Spleen (tissue), 11 donors: ENCODE measurements at regions not wholly inside any gene's neighbourhood (a gene's known extent, or its start where the extent isn't known, plus 50 kb on each side); places are given as distances from the start of the nearest gene placed in this dataset.

ENCODE experiments used
- DNase-seq: peaks from one replicate; pipeline ENCODE4 v3.0.0-alpha.2; 2020
- H3K27ac ChIP-seq, 8 donors: fragments of 200-600 bp; sonication (generic) in 7 of 8; 1 replicate in 4 of 8; 2 replicates in 4 of 8; pipeline versions ENCODE4 v1.5.0 to v1.8.0; 2016 to 2021; ENCODE audit warnings: inconsistent platforms in 4 of 8, mild to moderate bottlenecking in 4 of 8, moderate library complexity in 1 of 8
- H3K27me3 ChIP-seq, 7 donors: fragments of 200-600 bp; sonication (generic) in 6 of 7; replicated peaks in 1 of 7; 1 replicate in 4 of 7; 2 replicates in 3 of 7; pipeline versions ENCODE4 v1.5.0 to v1.8.0; 2016 to 2021; ENCODE audit warnings: inconsistent platforms in 3 of 7, mild to moderate bottlenecking in 1 of 7
- H3K36me3 ChIP-seq, 6 donors: fragments of 200-600 bp; sonication (generic) in 5 of 6; 1 replicate in 4 of 6; 2 replicates in 2 of 6; pipeline versions ENCODE4 v1.5.0 to v1.8.0; 2016 to 2021; ENCODE audit warnings: inconsistent platforms in 2 of 6
- H3K4me1 ChIP-seq, 6 donors: fragments of 200-600 bp; sonication (generic) in 5 of 6; 1 replicate in 3 of 6; 2 replicates in 3 of 6; pipeline versions ENCODE4 v1.5.0 to v1.8.0; 2016 to 2021; ENCODE audit warnings: inconsistent platforms in 3 of 6
- H3K4me3 ChIP-seq, 8 donors: fragments of 200-600 bp; sonication (generic) in 7 of 8; 1 replicate in 4 of 8; 2 replicates in 4 of 8; pipeline versions ENCODE4 v1.5.0 to v1.8.0; 2016 to 2021; ENCODE audit warnings: inconsistent platforms in 4 of 8, mild to moderate bottlenecking in 4 of 8, moderate library complexity in 2 of 8
- H3K9me3 ChIP-seq, 8 donors: fragments of 200-600 bp; sonication (generic) in 7 of 8; 1 replicate in 4 of 8; 2 replicates in 4 of 8; pipeline versions ENCODE4 v1.5.0 to v1.8.0; 2016 to 2021; ENCODE audit warnings: inconsistent platforms in 4 of 8
- POLR2A ChIP-seq, 3 donors: fragments of 450-650 bp; IDR thresholded peaks; one replicate each; pipeline ENCODE4 v1.5.1; 2017; ENCODE audit warnings: antibody characterized with exemption in 3 of 3, mild to moderate bottlenecking in 1 of 3
- POLR2AphosphoS5 ChIP-seq, 3 donors: sonication (generic); formaldehyde crosslinking; IDR thresholded peaks; one replicate each; pipeline ENCODE4 v1.5.1; 2017; ENCODE audit warnings: antibody characterized with exemption in 3 of 3
- WGBS, 5 donors: extraction: QIAGEN DNeasy Blood & Tissue Kit in 3 of 5; methylation state at CpG; one replicate each; pipeline versions ENCODE4 v1.1.5 to v1.1.7; 2013 to 2018; 5-methylcytosine and 5-hydroxymethylcytosine counted together
- intact Hi-C: fragments of 100-400 bp; cut with DNase I; formaldehyde crosslinking; loops from one replicate; pipeline ENCODE4 v1.15.0; 2023; ENCODE audit warnings: low total_unique reads
- TF ChIP-seq, protein P1 (sequence below), 11 experiments: fragments of 200-600 bp in 7 of 11; fragments of 450-650 bp in 4 of 11; sonication (generic) in 4 of 11; IDR thresholded peaks in 8 of 11; conservative IDR thresholded peaks in 3 of 11; 1 replicate in 7 of 11; 2 replicates in 4 of 11; pipeline versions ENCODE4 v1.4.0 to v1.8.0; 2016 to 2021; ENCODE audit warnings: antibody characterized with exemption in 11 of 11, inconsistent platforms in 4 of 11, mild to moderate bottlenecking in 1 of 11
- donor health status: healthy with polysubstance abuse.
- donor health status: DM: no; HTN: no; CAD: no; lungs with moderate emphysema.
- donor health status: DM: no; HTN: no; CAD: no.
- donor health status: Bipolar disorder and iron deficiency.
- donor health status: healthy.
- donor health status: DM: no; HTN: no; CAD: no.
- donor health status: DM: yes; HTN: yes; CAD: no.

DNA sequence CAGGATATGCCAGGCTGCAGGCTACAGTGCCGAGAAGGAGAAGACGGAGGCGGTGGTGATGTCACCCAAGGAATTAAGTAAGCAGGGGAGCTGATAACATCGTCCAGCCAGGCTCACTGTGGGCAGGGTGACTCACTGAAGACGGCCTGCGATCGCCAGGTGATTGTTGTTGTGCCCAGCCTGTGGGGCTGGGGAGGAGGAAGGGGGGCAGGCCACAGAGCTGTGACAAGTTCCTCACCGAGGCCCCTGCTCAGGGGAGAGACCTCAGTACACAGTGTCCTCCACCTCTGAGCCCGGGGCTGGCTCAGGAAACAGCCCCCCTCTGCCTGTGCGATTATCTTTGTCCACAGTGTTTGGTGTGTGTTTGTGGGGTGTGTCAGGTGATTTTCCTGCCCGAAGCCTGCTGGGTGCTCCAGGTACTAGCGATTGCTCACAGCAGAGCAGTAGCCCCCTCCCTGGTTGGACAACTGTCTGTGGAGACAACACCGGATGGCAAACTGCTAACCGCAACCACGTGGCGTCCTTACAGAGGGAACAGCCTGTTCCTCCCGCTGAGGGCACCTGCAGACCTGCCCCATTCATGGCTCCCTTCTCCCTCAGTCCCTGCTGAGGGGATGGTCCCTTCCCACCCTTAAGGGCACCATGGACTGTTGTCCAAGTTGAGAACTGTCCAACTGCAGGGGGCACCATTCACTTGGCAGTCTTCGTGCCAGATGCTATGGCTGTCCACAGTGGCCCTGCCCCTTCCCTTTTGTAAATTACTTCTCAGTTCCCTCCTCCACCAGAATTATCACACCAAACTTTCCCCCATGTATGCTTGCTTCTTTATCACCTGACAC lies 95.1 kb downstream of the ZFP36L2 start:
- 15 to 28% (median 23%) methylated on average over 12 to 18 of the region's 18 CpGs for WGBS, 5 donors
- TF ChIP-seq POLR2AphosphoS5 (IDR thresholded peaks at IDR 0.05) (peak; percentile 91 to 97 (median 93)), POLR2A (IDR thresholded peaks at IDR 0.05) (peak in 1 of 3 donors; percentile 10)
- TF ChIP-seq, protein P1, sequence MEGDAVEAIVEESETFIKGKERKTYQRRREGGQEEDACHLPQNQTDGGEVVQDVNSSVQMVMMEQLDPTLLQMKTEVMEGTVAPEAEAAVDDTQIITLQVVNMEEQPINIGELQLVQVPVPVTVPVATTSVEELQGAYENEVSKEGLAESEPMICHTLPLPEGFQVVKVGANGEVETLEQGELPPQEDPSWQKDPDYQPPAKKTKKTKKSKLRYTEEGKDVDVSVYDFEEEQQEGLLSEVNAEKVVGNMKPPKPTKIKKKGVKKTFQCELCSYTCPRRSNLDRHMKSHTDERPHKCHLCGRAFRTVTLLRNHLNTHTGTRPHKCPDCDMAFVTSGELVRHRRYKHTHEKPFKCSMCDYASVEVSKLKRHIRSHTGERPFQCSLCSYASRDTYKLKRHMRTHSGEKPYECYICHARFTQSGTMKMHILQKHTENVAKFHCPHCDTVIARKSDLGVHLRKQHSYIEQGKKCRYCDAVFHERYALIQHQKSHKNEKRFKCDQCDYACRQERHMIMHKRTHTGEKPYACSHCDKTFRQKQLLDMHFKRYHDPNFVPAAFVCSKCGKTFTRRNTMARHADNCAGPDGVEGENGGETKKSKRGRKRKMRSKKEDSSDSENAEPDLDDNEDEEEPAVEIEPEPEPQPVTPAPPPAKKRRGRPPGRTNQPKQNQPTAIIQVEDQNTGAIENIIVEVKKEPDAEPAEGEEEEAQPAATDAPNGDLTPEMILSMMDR (IDR thresholded peaks at IDR 0.05 in 8 of 11, conservative IDR thresholded peaks at IDR 0.05 in 3 of 11): peak in 10 of 11 experiments; percentile 58 to 91 (median 81)
- Histone ChIP-seq H3K4me1 (peaks cover 79 to 100% (median 93%) of the 10 kb centered on the region in 6 donors), H3K27ac (peak overlapping the region; percentile 85 to 99 (median 94)), H3K36me3 (no peaks in the 10 kb centered on the region), H3K27me3 (no peaks in the 10 kb centered on the region), H3K9me3 (no peaks in the 10 kb centered on the region), H3K4me3 (peak overlapping the region in 3 of 8 donors; percentile 2 to 49 (median 8))
- peak; percentile 99 for DNase-seq
- intact Hi-C loops: loop anchor here (5.0 kb wide), 1 partner anchor 91 kb away; no protein-coding TSS in a partner anchor

DNA sequence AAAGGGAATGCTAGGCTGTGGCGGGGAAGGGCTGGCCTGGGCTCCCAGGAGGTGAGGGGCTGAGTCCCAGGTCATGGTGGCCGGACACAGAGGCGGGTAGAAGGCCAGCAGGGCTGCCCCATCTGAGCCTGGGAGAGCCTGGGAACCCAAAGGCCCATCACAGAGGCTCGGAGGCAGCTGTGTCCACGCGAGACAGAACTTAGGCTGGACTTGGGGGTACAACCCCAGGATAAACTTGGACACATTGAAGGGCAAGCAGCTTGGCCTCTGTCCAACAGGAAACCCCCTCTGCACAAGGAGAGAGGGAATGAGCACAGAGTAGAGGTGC lies 95.9 kb downstream of the ZFP36L2 start:
- WGBS, 5 donors: 83 to 94% (median 94%) methylated on average over 6 of the region's 6 CpGs
- peaks cover 73 to 100% (median 90%) of the 10 kb centered on the region in 6 donors for H3K4me1 ChIP-seq
- peak overlapping the region; percentile 85 to 99 (median 94) for H3K27ac ChIP-seq
- H3K36me3 ChIP-seq: no peaks in the 10 kb centered on the region
- peak overlapping the region in 3 of 8 donors; percentile 2 to 49 (median 8) for H3K4me3 ChIP-seq
- no peaks in the 10 kb centered on the region for H3K27me3 ChIP-seq
- intact Hi-C loops: loop anchor here (5.0 kb wide), 1 partner anchor 92 kb away; no protein-coding TSS in a partner anchor
- no peaks in the 10 kb centered on the region for H3K9me3 ChIP-seq
- peak; percentile 87 for DNase-seq
- TF ChIP-seq POLR2AphosphoS5 (IDR thresholded peaks at IDR 0.05) (no peak), POLR2A (IDR thresholded peaks at IDR 0.05) (no peak)
- TF ChIP-seq, protein P1 (IDR thresholded peaks at IDR 0.05 in 8 of 11, conservative IDR thresholded peaks at IDR 0.05 in 3 of 11): no peak

DNA sequence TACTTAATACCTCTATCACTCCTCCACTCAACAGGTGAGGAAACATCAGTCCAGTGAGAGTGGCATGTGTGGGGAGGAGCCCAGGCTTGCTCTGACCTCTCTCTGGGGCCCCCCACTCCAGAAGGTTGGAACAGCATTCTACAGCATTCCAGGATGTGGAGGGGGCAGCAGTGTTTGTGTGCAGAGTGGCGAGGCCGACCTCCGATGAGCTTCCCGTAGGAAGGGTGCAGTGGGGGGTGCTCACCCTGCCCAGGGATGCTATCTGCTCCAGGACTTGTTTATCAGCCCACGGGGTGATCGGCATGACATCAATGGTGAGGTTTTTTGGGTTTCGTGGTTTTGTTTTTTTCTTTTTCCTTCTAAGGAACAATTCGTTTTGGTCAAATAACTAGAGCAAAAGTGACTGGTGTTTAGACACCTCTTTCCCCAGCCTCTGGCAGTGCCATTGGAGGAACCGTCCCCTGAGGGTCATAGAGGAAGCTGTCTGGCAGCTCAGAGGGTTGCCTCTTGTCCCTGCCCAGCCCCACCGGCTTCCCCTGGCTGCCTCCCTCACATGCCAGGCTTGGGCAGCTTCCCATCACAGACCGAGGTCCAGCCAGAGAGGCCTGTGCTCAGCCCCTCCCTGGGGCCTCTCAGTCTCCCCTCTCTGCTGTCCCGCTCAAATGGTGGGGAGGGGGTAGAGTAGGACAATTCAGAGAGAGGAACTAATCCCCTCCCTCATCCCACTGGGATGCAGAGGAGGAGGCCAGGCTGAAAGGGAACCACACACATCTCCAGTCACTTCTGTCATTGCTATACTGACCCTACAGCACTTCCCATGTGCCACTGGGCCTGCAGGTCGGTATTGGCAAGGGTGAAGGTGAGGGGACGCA lies 96.5 kb downstream of the ZFP36L2 start:
- 20 to 42% (median 38%) methylated on average over 13 to 14 of the region's 14 CpGs for WGBS, 5 donors
- no peaks in the 10 kb centered on the region for H3K36me3 ChIP-seq
- peak overlapping the region; percentile 85 to 99 (median 94) for H3K27ac ChIP-seq
- intact Hi-C loops: loop anchor here (5.0 to 10.0 kb wide), 2 partner anchors 92 to 355 kb away; no protein-coding TSS in a partner anchor
- peak; percentile 90 for DNase-seq
- TF ChIP-seq POLR2AphosphoS5 (IDR thresholded peaks at IDR 0.05) (peak; percentile 78 to 87 (median 81)), POLR2A (IDR thresholded peaks at IDR 0.05) (peak in 1 of 3 donors; percentile 17)
- TF ChIP-seq, protein P1 (IDR thresholded peaks at IDR 0.05 in 8 of 11, conservative IDR thresholded peaks at IDR 0.05 in 3 of 11): no peak
- H3K4me3 ChIP-seq: peak overlapping the region in 1 of 8 donors; percentile 49
- H3K27me3 ChIP-seq: no peaks in the 10 kb centered on the region
- H3K4me1 ChIP-seq: peaks cover 69 to 100% (median 88%) of the 10 kb centered on the region in 6 donors
- no peaks in the 10 kb centered on the region for H3K9me3 ChIP-seq
